ENCODE measurements at regions not wholly inside any gene's neighbourhood (a gene's known extent, or its start where the extent isn't known, plus 50 kb on each side); places are given as distances from the start of the nearest gene placed in this dataset.

- Mint-ChIP-seq H3K4me1 (no peaks in the 10 kb centered on the region), H3K4me3 (no peak overlapping the region), H3K27ac (no peak overlapping the region), H3K9me3 (ENCODE audit: insufficient read depth) (no peaks in the 10 kb centered on the region), H3K27me3 (no peaks in the 10 kb centered on the region)
- ChIA-PET CTCF (no interaction called here), POLR2A (no interaction called here)
- Histone ChIP-seq H3K36me3 (replicated peaks in 1 of 2; ENCODE audit: control extremely low read depth in 1 of 2, control insufficient read depth in 1 of 2, extremely low read depth in 1 of 2, insufficient read depth in 2 of 2, low read length in 1 of 2) (no peaks in the 10 kb centered on the region), H3K27ac (ENCODE audit: low read length in 2 of 2) (no peak overlapping the region), H2AFZ (ENCODE audit: insufficient read depth, low read depth, low read length, poor library complexity, severe bottlenecking) (no peak overlapping the region), H3K4me2 (replicated peaks; ENCODE audit: low read depth, low read length, poor library complexity, severe bottlenecking) (no peak overlapping the region), H3K9me3 (ENCODE audit: control extremely low read depth in 1 of 3, control insufficient read depth in 2 of 3, insufficient read depth in 1 of 3, low read length in 2 of 3) (peaks cover 0 to 5% (median 0%) of the 10 kb centered on the region in 3 donors), H3K27me3 (replicated peaks in 1 of 4; ENCODE audit: control extremely low read depth in 1 of 4, control insufficient read depth in 3 of 4, insufficient read depth in 4 of 4, low read length in 3 of 4) (no peaks in the 10 kb centered on the region), H3K4me1 (ENCODE audit: control insufficient read depth in 2 of 2, insufficient read depth in 2 of 2, low read length in 2 of 2) (no peaks in the 10 kb centered on the region), H4K20me1 (ENCODE audit: control insufficient read depth, insufficient read depth, low read length, poor library complexity, severe bottlenecking) (no peaks in the 10 kb centered on the region), H3K9ac (ENCODE audit: low read length) (no peak overlapping the region), H3K79me2 (ENCODE audit: control insufficient read depth, insufficient read depth, low read length) (no peaks in the 10 kb centered on the region), H3K4me3 (ENCODE audit: control extremely low read depth in 1 of 5, extremely low read depth in 1 of 5, insufficient read depth in 1 of 5, low read depth in 2 of 5, low read length in 4 of 5) (no peak overlapping the region)
- WGBS (ENCODE audit: insufficient coverage): 83% methylated on average over 6 of the region's 6 CpGs
- TF ChIP-seq CTCF (IDR thresholded peaks at IDR 0.05) (no peak), EZH2 (IDR thresholded peaks at IDR 0.05; ENCODE audit: borderline replicate concordance, insufficient read depth, low read depth, low read length, poor library complexity, severe bottlenecking) (no peak)
- intact Hi-C loops (cut with micrococcal nuclease): no loop called here
- ATAC-seq (ENCODE audit: low read depth) (no peak), DNase-seq (no peak)
Measured at GRCh38 chr18:6601241-6601640, 128.3 kb upstream of the ARHGAP28 start.

- no peaks in the 10 kb centered on the region for H3K4me1 ChIP-seq (ENCODE audit: control insufficient read depth in 2 of 2, insufficient read depth in 2 of 2, low read length in 2 of 2)
- ChIA-PET POLR2A (no interaction called here), CTCF (no interaction called here)
- H3K4me1 Mint-ChIP-seq: no peaks in the 10 kb centered on the region
- no peaks in the 10 kb centered on the region for H3K79me2 ChIP-seq (ENCODE audit: control insufficient read depth, insufficient read depth, low read length)
- no peak for ATAC-seq (ENCODE audit: low read depth)
- H3K4me3 ChIP-seq (ENCODE audit: control extremely low read depth in 1 of 5, extremely low read depth in 1 of 5, insufficient read depth in 1 of 5, low read depth in 2 of 5, low read length in 4 of 5): no peak overlapping the region
- no peak overlapping the region for H2AFZ ChIP-seq (ENCODE audit: insufficient read depth, low read depth, low read length, poor library complexity, severe bottlenecking)
- H3K9me3 ChIP-seq (ENCODE audit: control extremely low read depth in 1 of 3, control insufficient read depth in 2 of 3, insufficient read depth in 1 of 3, low read length in 2 of 3): peaks cover 0 to 5% (median 0%) of the 10 kb centered on the region in 3 donors
- intact Hi-C loops (cut with micrococcal nuclease): no loop called here
- TF ChIP-seq EZH2 (IDR thresholded peaks at IDR 0.05; ENCODE audit: borderline replicate concordance, insufficient read depth, low read depth, low read length, poor library complexity, severe bottlenecking) (no peak), CTCF (IDR thresholded peaks at IDR 0.05) (no peak)
- no peak overlapping the region for H3K4me3 Mint-ChIP-seq
- no peak overlapping the region for H3K27ac Mint-ChIP-seq
- H3K27me3 ChIP-seq (replicated peaks in 1 of 4; ENCODE audit: control extremely low read depth in 1 of 4, control insufficient read depth in 3 of 4, insufficient read depth in 4 of 4, low read length in 3 of 4): no peaks in the 10 kb centered on the region
- H3K9me3 Mint-ChIP-seq (ENCODE audit: insufficient read depth): no peaks in the 10 kb centered on the region
- no peaks in the 10 kb centered on the region for H3K36me3 ChIP-seq (replicated peaks in 1 of 2; ENCODE audit: control extremely low read depth in 1 of 2, control insufficient read depth in 1 of 2, extremely low read depth in 1 of 2, insufficient read depth in 2 of 2, low read length in 1 of 2)
- H3K4me2 ChIP-seq (replicated peaks; ENCODE audit: low read depth, low read length, poor library complexity, severe bottlenecking): no peak overlapping the region
- WGBS (ENCODE audit: insufficient coverage): 82% methylated on average over 5 of the region's 5 CpGs
- no peaks in the 10 kb centered on the region for H4K20me1 ChIP-seq (ENCODE audit: control insufficient read depth, insufficient read depth, low read length, poor library complexity, severe bottlenecking)
- no peak overlapping the region for H3K27ac ChIP-seq (ENCODE audit: low read length in 2 of 2)
- no peak for DNase-seq
- no peak overlapping the region for H3K9ac ChIP-seq (ENCODE audit: low read length)
- H3K27me3 Mint-ChIP-seq: no peaks in the 10 kb centered on the region
Measured at GRCh38 chr18:6602365-6602764, 127.2 kb upstream of the ARHGAP28 start.
